ENCODE measurements at regions not wholly inside any gene's neighbourhood (a gene's known extent, or its start where the extent isn't known, plus 50 kb on each side); places are given as distances from the start of the nearest gene placed in this dataset.
A peak's percentile ranks its signal among the peaks of the same experiment; 100 is the strongest.
"Not testable (repeated sequence)": the region's sequence is repeated elsewhere in the genome, so short reads cannot be mapped to it uniquely, and the experiment has no call there.

DNA sequence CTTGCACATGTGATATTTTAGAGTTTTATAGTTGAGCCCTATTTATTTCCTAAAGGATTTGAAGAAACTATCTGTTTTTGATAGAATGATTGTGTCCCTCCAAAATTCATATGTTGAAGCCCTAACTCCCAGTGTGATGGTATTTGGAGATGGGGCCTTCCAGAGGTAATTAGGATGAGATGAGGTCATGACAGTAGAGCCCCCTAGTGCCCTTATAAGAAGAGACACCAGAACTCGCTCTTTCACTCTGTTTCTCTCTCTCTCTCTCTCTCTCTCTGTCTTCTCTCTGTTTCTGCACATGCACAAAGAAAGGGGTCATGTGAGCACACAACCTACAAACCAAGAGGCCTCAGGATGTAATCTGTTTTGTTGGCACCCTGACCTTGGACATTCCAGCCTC is 921.9 kb upstream of the DIAPH2 start:
- TF ChIP-seq, protein P1, sequence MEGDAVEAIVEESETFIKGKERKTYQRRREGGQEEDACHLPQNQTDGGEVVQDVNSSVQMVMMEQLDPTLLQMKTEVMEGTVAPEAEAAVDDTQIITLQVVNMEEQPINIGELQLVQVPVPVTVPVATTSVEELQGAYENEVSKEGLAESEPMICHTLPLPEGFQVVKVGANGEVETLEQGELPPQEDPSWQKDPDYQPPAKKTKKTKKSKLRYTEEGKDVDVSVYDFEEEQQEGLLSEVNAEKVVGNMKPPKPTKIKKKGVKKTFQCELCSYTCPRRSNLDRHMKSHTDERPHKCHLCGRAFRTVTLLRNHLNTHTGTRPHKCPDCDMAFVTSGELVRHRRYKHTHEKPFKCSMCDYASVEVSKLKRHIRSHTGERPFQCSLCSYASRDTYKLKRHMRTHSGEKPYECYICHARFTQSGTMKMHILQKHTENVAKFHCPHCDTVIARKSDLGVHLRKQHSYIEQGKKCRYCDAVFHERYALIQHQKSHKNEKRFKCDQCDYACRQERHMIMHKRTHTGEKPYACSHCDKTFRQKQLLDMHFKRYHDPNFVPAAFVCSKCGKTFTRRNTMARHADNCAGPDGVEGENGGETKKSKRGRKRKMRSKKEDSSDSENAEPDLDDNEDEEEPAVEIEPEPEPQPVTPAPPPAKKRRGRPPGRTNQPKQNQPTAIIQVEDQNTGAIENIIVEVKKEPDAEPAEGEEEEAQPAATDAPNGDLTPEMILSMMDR (conservative IDR thresholded peaks at IDR 0.05) = peak; percentile 77
- H3K4me3 ChIP-seq (ENCODE audit: low read length) = no peak overlapping the region
- H3K4me1 ChIP-seq (ENCODE audit: control insufficient read depth, insufficient read depth, low read length) = no peaks in the 10 kb centered on the region
- H3K9me3 ChIP-seq (ENCODE audit: control insufficient read depth, low read length) = no peaks in the 10 kb centered on the region
- Mint-ChIP-seq H3K9me3 (no peaks in the 10 kb centered on the region), H3K36me3 (ENCODE audit: low read depth) (no peaks in the 10 kb centered on the region), H3K27me3 (ENCODE audit: insufficient read depth) (no peaks in the 10 kb centered on the region), H3K4me1 (peaks cover 6% of the 10 kb centered on the region), H3K4me3 (no peak overlapping the region), H3K27ac (no peak overlapping the region)
- no peak overlapping the region for H3K9ac ChIP-seq (ENCODE audit: extremely low read depth, low read length, poor library complexity, severe bottlenecking)
- H3K27me3 ChIP-seq (ENCODE audit: control insufficient read depth, insufficient read depth, low read length, poor library complexity, severe bottlenecking) = no peaks in the 10 kb centered on the region
- WGBS, 2 experiments (ENCODE audit: insufficient coverage in 1 of 2, insufficient read length in 1 of 2) = 0 to 20% methylated on average over 1 of the region's 1 CpG
- no peak overlapping the region for H3K27ac ChIP-seq (ENCODE audit: low read depth, low read length)
- no peaks in the 10 kb centered on the region for H3K36me3 ChIP-seq (ENCODE audit: control insufficient read depth, insufficient read depth, low read length)
- no peak for DNase-seq

DNA sequence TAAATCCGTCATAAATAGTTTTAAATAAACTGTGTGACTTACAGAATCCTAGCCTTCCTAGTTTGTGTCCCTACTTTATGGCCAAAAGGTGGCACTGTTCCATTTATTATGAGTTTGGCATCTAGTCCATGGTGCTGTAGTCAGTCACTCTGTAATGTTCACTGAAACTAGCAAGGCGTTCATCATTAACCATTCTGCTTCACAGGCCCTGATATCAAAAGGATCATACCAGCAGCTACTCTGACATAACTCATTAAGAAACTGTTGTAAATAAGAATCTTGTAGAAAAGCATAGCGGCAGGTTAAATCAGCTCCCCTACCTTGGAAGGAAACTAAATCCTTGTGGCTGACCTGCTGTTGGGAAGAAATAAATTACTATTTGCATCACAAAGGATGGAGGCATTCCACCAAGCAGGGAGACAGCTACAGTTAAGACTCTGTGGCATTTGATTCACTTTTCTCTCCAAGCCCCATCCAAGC is 919.6 kb upstream of the DIAPH2 start:
- H3K9me3 ChIP-seq (ENCODE audit: control insufficient read depth, low read length) = no peaks in the 10 kb centered on the region
- no peaks in the 10 kb centered on the region for H3K36me3 ChIP-seq (ENCODE audit: control insufficient read depth, insufficient read depth, low read length)
- H3K4me1 ChIP-seq (ENCODE audit: control insufficient read depth, insufficient read depth, low read length) = no peaks in the 10 kb centered on the region
- TF ChIP-seq, protein P1 (conservative IDR thresholded peaks at IDR 0.05) = peak; percentile 88
- no peak overlapping the region for H3K27ac ChIP-seq (ENCODE audit: low read depth, low read length)
- H3K4me3 ChIP-seq (ENCODE audit: low read length) = no peak overlapping the region
- 33% methylated on average over 2 of the region's 3 CpGs; no CpG with 5 or more reads in 1 of the 2 experiments for WGBS, 2 experiments (ENCODE audit: insufficient coverage in 1 of 2, insufficient read length in 1 of 2)
- Mint-ChIP-seq H3K4me1 (peaks cover 6% of the 10 kb centered on the region), H3K27me3 (ENCODE audit: insufficient read depth) (no peaks in the 10 kb centered on the region), H3K36me3 (ENCODE audit: low read depth) (no peaks in the 10 kb centered on the region), H3K4me3 (no peak overlapping the region), H3K9me3 (no peaks in the 10 kb centered on the region), H3K27ac (no peak overlapping the region)
- no peaks in the 10 kb centered on the region for H3K27me3 ChIP-seq (ENCODE audit: control insufficient read depth, insufficient read depth, low read length, poor library complexity, severe bottlenecking)
- no peak overlapping the region for H3K9ac ChIP-seq (ENCODE audit: extremely low read depth, low read length, poor library complexity, severe bottlenecking)
- peak; percentile 70 for DNase-seq

- H3K36me3 ChIP-seq (ENCODE audit: control insufficient read depth, insufficient read depth, low read length); H3K9me3 ChIP-seq (ENCODE audit: control insufficient read depth, low read length); H3K4me1 ChIP-seq (ENCODE audit: control insufficient read depth, insufficient read depth, low read length); H3K27ac ChIP-seq (ENCODE audit: low read depth, low read length); H3K27me3 ChIP-seq (ENCODE audit: control insufficient read depth, insufficient read depth, low read length, poor library complexity, severe bottlenecking); H3K4me3 Mint-ChIP-seq; H3K4me3 ChIP-seq (ENCODE audit: low read length); DNase-seq; H3K27me3 Mint-ChIP-seq (ENCODE audit: insufficient read depth); H3K4me1 Mint-ChIP-seq; H3K9me3 Mint-ChIP-seq; H3K27ac Mint-ChIP-seq; H3K9ac ChIP-seq (ENCODE audit: extremely low read depth, low read length, poor library complexity, severe bottlenecking); H3K36me3 Mint-ChIP-seq (ENCODE audit: low read depth): not testable (repeated sequence)
- WGBS, 2 experiments (ENCODE audit: insufficient coverage in 1 of 2, insufficient read length in 1 of 2) = 100% methylated on average over 3 of the region's 6 CpGs; no CpG with 5 or more reads in 1 of the 2 experiments
These were observed 913.4 kb upstream of the DIAPH2 start for GRCh38 chrX:95771198-95771597.

DNA sequence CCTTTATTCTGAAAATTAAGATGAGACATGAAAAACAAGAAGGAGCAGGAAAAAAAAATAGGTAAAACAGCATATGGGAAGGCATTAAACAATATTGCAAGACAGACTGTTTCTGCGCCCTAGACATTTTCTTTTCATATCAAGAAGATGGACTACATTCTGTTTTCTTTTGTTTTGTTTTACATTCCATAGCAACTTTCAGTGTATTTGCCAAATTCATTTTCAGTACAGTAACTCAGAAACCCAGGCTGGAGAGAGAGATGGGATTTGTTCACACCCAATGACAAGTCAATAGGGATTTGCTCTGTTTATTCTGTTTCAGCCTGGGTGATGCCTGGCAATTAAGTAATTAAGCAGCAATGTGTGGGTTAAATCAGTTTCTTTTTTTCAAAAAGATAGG is 892.8 kb upstream of the DIAPH2 start:
- Histone ChIP-seq H3K4me3 (ENCODE audit: low read length) (no peak overlapping the region), H3K36me3 (ENCODE audit: control insufficient read depth, insufficient read depth, low read length) (no peaks in the 10 kb centered on the region), H3K4me1 (ENCODE audit: control insufficient read depth, insufficient read depth, low read length) (no peaks in the 10 kb centered on the region), H3K9me3 (ENCODE audit: control insufficient read depth, low read length) (no peaks in the 10 kb centered on the region), H3K27me3 (ENCODE audit: control insufficient read depth, insufficient read depth, low read length, poor library complexity, severe bottlenecking) (no peaks in the 10 kb centered on the region), H3K9ac (ENCODE audit: extremely low read depth, low read length, poor library complexity, severe bottlenecking) (no peak overlapping the region), H3K27ac (ENCODE audit: low read depth, low read length) (no peak overlapping the region)
- Mint-ChIP-seq H3K4me3 (no peak overlapping the region), H3K36me3 (ENCODE audit: low read depth) (no peaks in the 10 kb centered on the region), H3K9me3 (peaks cover 1% of the 10 kb centered on the region), H3K27me3 (ENCODE audit: insufficient read depth) (no peaks in the 10 kb centered on the region), H3K4me1 (no peaks in the 10 kb centered on the region), H3K27ac (no peak overlapping the region)
- no peak for DNase-seq
- TF ChIP-seq, protein P1 (conservative IDR thresholded peaks at IDR 0.05) = no peak
- WGBS, 2 experiments (ENCODE audit: insufficient coverage in 1 of 2, insufficient read length in 1 of 2) = 58% methylated on average over 1 of the region's 1 CpG; no CpG with 5 or more reads in 1 of the 2 experiments
